GOT3 (cell line): ENCODE measurements at regions not wholly inside any gene's neighbourhood (a gene's known extent, or its start where the extent isn't known, plus 50 kb on each side); places are given as distances from the start of the nearest gene placed in this dataset.

ENCODE experiments used
- DNase-seq: peaks from one replicate; lab custom pipeline; 2025; ENCODE audit warnings: mixed read lengths; lab: John Stamatoyannopoulos, UW

DNA sequence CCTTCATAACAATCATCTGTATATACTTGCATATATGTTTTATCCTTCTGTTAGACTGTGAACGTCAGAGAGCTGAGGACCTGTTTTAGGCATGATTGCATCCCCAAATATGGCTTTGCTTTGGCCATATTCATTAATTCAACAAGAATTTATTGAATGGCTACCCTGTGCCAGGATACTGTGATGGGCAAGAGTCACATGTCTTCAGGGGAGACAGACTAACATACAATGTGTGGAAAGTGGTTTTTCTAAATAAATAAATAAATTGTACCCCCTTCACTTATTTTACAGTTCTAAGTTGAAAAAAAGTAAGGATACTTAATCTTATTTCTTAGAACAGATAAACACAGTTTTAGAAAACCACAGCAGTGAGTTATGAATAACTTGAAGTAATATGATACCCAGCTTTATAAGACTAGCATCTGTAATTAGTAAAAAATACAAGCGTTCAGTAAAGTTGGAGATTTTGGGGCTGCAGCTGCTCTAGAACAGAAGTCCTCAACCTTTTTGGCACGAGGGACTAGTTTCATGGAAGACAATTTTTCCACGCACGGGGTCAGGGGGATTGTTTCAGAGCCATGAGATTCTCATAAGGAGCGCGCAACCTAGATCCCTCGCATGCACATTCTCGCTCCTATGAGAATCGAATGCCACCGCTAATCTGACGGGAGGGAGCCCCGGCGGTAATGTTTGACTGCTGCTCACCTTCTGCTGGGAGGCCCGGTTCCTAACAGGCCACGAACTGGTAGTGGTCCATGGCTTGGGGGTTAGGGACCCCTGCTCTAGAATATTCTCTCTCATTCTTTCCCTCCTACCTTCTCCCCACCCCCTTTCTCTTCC lies 89.4 kb upstream of the MTPN start:
- DNase-seq: no peak

- DNase-seq: no peak
Observed at GRCh38 chr7:136064627-136065237, 87.6 kb upstream of the MTPN start.

DNA sequence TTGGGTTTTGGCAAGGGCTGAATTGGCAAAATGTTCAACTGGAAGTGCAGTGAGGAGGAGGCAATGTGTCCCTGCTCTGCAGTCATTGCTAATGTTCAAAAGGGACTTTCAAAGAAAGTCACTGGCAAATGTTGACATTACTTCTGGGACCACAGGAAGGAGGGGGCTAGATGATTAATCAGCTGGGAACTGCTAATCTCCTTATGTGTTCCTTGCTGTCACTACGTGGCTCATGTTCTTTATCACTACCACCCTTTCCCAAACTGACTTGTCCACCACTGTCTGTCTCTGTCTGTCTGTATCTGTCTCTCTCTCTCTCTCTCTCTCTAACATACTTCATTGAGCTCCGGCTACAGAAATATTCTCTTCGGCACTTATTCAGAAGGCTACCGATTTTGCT lies 86.9 kb upstream of the MTPN start:
- DNase-seq: no peak

- no peak for DNase-seq
Observed at GRCh38 chr7:136063326-136063666, 86.1 kb upstream of the MTPN start.

DNA sequence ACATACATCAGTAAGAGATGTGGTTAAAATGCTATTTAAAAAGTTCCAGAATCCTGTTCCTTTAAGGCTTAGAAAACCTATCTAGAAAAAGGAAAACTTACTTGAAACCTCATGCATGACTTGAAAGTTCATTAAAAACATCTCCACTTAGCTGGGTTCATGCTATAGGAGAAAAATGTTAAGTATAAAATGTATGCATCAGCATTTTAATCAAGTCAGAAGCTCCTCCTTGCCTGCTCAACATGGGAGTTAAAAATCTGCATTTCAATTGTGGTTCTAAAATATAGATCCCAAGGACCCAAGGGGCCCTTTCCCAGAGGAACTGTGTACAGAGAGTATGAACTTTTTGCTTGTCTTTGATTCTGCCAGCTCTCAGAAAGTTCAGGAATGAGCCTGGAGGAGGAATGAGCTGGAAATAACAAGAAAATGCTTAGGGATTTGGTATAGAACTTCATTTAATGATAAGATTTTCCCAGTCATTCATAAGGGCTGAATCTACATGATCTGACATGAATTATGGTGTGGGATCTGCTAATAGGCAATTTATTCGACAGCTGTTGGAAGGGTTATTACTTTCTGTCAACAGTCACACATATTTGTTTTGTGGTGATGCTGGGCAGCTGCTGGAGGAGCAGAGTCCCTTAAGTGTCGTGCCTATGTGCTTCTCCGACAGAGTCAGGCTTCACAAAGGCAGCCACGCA lies 85.6 kb upstream of the MTPN start:
- DNase-seq: no peak

DNA sequence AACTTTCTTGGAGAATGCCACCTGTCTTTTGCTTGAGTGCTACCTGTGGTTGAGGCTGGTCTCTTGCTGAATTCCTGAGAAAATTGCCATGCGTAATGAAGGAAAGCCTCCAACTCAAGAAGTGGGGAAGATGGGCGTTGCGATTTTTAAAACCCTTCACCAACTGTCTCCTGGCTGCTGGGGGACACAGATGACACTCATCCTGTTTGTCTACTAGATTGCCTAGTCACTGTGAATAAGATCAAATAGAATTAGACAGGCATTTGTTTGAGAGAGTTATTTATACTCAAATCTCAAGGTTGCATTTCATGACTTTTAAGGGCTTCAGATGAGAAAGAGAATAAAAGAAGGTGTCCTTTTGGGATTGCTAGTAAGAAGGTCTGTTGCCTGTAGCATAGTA lies 84.3 kb upstream of the MTPN start:
- no peak for DNase-seq

- no peak for DNase-seq
Observed at GRCh38 chr7:136058546-136058945, 81.4 kb upstream of the MTPN start.

DNA sequence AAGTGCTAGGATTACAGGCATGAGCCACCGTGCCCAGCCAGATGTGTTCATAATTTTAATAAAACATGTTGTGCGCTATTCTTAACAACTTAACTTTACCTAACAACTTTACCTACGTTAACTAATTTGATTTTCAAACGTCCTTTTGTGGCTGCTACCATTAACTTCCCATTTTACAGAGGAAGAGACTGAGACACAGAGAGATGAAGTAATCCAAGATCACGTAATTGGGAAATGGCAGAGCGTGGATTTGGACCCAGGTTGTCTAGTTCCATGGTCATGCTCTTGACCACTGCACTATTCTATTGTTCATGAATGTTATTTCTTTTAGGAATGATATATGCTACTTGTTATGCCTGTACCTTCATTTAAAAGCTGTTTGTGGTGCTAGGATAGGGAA lies 80.3 kb upstream of the MTPN start:
- DNase-seq: no peak

DNA sequence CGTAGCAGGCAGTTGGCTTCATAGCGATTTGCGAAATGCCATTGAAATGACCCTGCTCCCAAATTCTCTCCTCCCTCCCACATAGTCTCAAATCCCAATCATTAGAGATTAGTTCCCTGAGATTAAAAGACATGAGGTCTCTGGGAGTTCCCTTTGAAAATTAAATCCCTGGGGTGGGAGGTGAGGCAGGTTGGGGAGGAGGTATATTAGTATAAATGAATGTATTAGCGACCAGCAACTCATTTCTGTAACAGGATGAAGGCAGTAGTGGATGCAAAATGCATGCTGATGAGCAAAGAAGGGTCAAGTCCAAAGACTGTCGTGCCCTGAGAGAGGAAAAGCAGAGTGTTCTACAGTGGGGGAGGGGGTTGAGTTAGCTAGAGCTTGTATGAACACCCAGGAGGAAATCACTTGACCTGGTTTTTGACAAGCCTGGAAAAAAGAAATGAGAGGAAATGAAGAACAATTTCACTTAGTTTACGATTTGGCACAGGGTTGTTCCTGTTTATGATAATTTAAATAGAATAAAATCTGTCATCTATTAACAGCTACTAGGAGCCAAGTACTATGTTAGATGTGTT lies 79.6 kb upstream of the MTPN start:
- no peak for DNase-seq

- no peak for DNase-seq
Observed at GRCh38 chr7:136055266-136055665, 78.1 kb upstream of the MTPN start.

DNA sequence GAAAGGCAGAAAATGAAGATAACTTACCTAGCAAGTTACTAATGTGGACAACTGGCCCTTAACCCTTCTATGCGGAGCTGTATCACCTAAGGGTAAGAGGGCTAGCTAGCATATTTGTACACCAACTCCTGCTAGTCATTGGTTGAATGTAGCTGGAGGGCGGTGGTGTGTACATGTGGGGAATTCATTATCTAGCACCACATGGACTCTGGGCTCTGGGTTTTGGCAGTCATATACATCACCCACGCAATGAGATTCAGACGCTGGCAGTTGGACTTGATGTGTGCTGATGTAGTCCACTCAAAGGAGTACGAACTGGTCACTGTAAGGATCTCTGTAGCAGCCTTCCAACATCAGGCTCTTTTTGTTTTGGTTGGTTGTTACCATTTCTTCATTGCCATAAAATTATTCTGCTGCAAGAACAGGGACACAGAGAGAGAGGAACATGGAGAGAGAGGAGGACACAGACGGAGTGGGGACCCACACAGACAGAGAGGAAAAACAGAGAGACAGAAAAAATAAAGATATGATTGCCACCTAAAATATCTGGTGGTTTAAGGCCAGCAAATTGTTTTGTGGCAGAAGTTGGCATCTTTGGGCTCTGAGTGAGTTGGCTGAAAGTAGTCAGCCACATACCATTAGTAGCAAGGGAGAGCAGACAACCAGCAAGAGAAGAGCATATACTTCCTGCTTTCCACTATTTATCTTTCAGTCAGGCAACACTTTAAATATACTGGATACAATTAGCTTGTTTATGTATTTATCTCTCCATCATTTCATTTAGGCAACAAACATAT lies 76.7 kb upstream of the MTPN start:
- DNase-seq: no peak

GRCh38 chr7:136051203-136051928 lies 74.2 kb upstream of the MTPN start:
- DNase-seq: no peak

DNA sequence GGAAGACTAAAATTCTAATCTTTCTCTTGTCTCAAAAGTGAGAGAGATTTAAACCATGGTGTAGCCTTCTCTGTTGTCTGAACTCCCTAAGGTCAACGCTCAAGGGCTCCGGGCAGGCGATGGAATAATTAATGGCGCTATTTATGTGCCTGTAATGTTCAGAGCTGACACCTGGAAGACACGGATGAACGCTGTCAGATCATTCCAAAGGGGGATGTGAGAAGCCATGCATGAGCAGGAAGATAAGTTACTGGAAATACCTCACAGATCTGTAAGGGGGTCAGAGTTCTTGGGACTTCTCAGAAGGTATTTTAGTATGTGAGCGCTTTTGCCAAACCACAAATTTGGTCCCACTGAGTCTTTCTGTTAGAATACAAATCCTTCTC lies 73.3 kb upstream of the MTPN start:
- no peak for DNase-seq

GRCh38 chr7:136049818-136050461 lies 72.8 kb upstream of the MTPN start:
- no peak for DNase-seq

DNA sequence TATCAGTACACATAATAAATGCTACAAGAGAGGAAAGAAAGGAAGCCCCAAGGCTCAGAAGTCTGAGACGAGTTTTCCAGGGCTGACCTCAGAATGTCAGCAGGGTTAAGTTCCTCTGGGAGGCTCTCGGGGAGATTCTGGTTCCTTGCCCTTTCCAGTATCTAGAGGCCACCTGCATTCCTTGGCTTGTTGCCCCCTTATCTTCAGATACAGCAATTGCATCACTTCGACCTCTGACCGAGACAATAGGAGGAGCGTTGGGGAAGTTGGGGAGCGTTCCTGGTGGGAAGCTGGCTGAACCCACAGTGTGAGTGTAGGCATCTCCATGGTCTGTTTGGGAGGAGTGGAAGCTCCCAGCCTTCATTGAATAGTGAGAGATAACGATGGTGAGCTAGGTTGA lies 72.0 kb upstream of the MTPN start:
- no peak for DNase-seq

GRCh38 chr7:136046548-136046947 lies 69.4 kb upstream of the MTPN start:
- DNase-seq: no peak

GRCh38 chr7:136045992-136046391 lies 68.8 kb upstream of the MTPN start:
- DNase-seq: no peak

DNA sequence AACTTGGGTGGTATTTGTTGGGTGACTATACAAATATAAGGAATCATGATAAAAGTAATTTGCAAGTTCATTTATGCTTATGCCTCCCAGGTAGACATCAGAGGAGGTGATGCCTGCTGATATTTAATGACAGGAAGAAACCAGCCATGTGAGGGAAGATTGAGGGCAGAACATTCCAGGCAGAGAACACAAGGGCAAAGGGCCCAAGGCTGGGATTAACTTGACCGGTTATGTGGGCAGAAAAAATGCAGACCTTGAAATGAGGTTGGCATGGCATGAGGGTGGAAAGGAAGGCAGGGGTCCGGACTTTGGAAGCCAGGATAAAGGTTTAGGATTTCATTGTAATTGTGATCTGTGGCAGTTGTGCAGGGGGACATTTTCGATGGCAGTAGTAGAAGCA lies 68.0 kb upstream of the MTPN start:
- no peak for DNase-seq

DNA sequence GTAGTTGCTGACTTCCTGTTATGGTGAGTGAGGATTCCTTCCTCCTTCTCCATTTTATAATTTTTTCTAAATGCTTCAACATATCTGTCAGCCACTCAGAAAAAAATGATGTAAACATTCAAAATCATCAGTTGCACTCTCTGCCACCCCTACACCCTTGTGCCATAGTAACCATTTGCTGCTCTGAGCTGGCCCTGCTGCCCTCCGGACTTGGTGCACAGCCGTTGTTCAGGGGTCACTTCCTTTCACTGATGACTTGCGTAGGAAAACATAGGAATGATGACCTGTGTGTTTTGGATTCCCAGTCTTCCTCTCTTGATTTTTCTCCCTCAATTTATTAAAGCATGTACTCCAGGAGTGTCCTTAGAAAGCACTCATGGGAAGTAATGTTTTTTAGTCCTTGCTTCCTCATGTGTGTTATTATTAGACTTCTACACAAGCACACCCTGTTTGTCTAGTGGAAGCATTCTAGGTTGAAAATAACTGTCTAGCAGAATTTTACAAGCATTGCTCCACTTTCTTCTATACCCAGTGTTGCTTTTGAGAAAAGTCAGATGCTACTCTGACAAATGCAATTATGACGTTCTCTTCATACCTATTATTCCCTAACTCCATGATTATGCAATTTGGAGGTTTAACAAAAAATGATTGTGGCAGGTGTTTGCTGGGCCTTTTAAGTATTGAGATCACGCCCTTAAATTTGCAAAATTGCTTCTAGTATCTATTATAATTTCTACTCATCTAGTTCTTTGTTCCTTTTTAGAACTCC lies 62.6 kb upstream of the MTPN start:
- no peak for DNase-seq

GRCh38 chr7:136036336-136036735 lies 59.2 kb upstream of the MTPN start:
- no peak for DNase-seq
